Prostate gland (tissue), 2 donors: ENCODE measurements at regions not wholly inside any gene's neighbourhood (a gene's known extent, or its start where the extent isn't known, plus 50 kb on each side); places are given as distances from the start of the nearest gene placed in this dataset.

Experiments used
- POLR2A ChIP-seq: fragments of 450-650 bp; IDR thresholded peaks from one replicate; pipeline ENCODE4 v1.6.1; 2016; ENCODE audit warnings: antibody characterized with exemption, mild to moderate bottlenecking
- POLR2AphosphoS5 ChIP-seq: sonication (generic); formaldehyde crosslinking; IDR thresholded peaks from one replicate; pipeline ENCODE4 v1.6.1; 2017; ENCODE audit warnings: antibody characterized with exemption
- TF ChIP-seq, protein P1 (sequence below), 4 experiments: fragments of 200-600 bp in 2 of 4; fragments of 450-650 bp in 2 of 4; sonication (generic) in 2 of 4; IDR thresholded peaks; 1 replicate in 3 of 4; 2 replicates in 1 of 4; pipeline ENCODE4 v1.5.1; 2016 to 2019; ENCODE audit warnings: antibody characterized with exemption in 4 of 4, mild to moderate bottlenecking in 2 of 4, moderate library complexity in 2 of 4

DNA sequence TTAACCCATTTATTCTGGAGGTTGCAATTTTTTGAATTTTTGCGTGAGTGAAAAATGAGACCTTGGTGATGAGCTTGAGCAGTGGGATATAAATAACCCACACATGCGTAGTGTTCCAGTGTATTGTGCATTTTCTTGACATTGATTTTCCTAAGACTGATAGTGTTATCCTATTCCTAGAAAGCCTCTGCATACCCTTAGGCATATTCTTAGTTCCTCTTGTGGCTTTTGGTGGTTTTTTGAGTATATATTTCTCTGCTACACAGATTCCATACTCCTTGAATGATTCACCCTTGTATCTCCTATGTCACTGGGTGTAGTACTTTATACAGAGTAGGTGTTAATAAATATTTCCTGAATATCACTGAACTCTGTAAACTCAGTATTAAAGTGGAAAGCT is 363.4 kb upstream of the PDE3A start:
- TF ChIP-seq, protein P1, sequence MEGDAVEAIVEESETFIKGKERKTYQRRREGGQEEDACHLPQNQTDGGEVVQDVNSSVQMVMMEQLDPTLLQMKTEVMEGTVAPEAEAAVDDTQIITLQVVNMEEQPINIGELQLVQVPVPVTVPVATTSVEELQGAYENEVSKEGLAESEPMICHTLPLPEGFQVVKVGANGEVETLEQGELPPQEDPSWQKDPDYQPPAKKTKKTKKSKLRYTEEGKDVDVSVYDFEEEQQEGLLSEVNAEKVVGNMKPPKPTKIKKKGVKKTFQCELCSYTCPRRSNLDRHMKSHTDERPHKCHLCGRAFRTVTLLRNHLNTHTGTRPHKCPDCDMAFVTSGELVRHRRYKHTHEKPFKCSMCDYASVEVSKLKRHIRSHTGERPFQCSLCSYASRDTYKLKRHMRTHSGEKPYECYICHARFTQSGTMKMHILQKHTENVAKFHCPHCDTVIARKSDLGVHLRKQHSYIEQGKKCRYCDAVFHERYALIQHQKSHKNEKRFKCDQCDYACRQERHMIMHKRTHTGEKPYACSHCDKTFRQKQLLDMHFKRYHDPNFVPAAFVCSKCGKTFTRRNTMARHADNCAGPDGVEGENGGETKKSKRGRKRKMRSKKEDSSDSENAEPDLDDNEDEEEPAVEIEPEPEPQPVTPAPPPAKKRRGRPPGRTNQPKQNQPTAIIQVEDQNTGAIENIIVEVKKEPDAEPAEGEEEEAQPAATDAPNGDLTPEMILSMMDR (IDR thresholded peaks at IDR 0.05) = no peak
- TF ChIP-seq POLR2AphosphoS5 (no peak), POLR2A (no peak)
